H9 (cell line): ENCODE measurements at regions not wholly inside any gene's neighbourhood (a gene's known extent, or its start where the extent isn't known, plus 50 kb on each side); places are given as distances from the start of the nearest gene placed in this dataset.
A peak's percentile ranks its signal among the peaks of the same experiment; 100 is the strongest.

Source experiments
- DNase-seq: peaks from one replicate; pipeline ENCODE4 v3.0.0-alpha.2; 2017
- H2AFZ ChIP-seq: one replicate; pipeline ENCODE4 v1.6.1; 2013; ENCODE audit warnings: mild to moderate bottlenecking, low read length, control low read depth, moderate library complexity
- H2AK5ac ChIP-seq: 2 replicates; pipeline ENCODE4 v1.6.1; 2013; ENCODE audit warnings: low read length, control low read depth, mixed read lengths; ENCODE audit not compliant: insufficient read length
- H2BK120ac ChIP-seq: one replicate; pipeline ENCODE4 v1.6.1; 2013; ENCODE audit warnings: low read depth, mild to moderate bottlenecking, low read length, control low read depth, inconsistent platforms; ENCODE audit not compliant: poor library complexity, severe bottlenecking
- H2BK12ac ChIP-seq: 2 replicates; pipeline ENCODE4 v1.6.1; 2013; ENCODE audit warnings: low read length, control low read depth, mixed read lengths, low read depth; ENCODE audit not compliant: insufficient read length
- H2BK15ac ChIP-seq: 2 replicates; pipeline ENCODE4 v1.6.1; 2013; ENCODE audit warnings: low read depth, low read length, control low read depth
- H2BK20ac ChIP-seq: one replicate; pipeline ENCODE4 v1.6.1; 2013; ENCODE audit warnings: low read depth, mild to moderate bottlenecking, low read length, control low read depth, inconsistent platforms; ENCODE audit not compliant: poor library complexity, severe bottlenecking
- H2BK5ac ChIP-seq: 2 replicates; pipeline ENCODE4 v1.6.1; 2013; ENCODE audit warnings: low read length, control low read depth, mixed read lengths; ENCODE audit not compliant: insufficient read length
- H3K14ac ChIP-seq: 2 replicates; pipeline ENCODE4 v1.6.1; 2013; ENCODE audit warnings: low read length, control low read depth; ENCODE audit not compliant: insufficient read depth
- H3K18ac ChIP-seq: 2 replicates; pipeline ENCODE4 v1.6.1; 2013; ENCODE audit warnings: low read depth, mild to moderate bottlenecking, mixed read lengths, low read length, control low read depth; ENCODE audit not compliant: insufficient read length
- H3K23ac ChIP-seq: 2 replicates; pipeline ENCODE4 v1.6.1; 2013; ENCODE audit warnings: low read length, control low read depth, mixed read lengths, low read depth; ENCODE audit not compliant: insufficient read length
- H3K23me2 ChIP-seq: 2 replicates; pipeline ENCODE4 v1.6.1; 2013; ENCODE audit warnings: low read depth, mild to moderate bottlenecking, mixed read lengths, low read length, control low read depth; ENCODE audit not compliant: insufficient read length, poor library complexity, severe bottlenecking
- H3K27ac ChIP-seq: 2 replicates; pipeline ENCODE4 v1.5.1; 2013; ENCODE audit warnings: low read length, control low read depth, mixed read lengths, low read depth; ENCODE audit not compliant: insufficient read length
- H3K27me3 ChIP-seq: 2 replicates; pipeline ENCODE4 v1.6.1; 2013; ENCODE audit warnings: low read length, control low read depth, inconsistent platforms; ENCODE audit not compliant: insufficient read depth
- H3K4ac ChIP-seq: 2 replicates; pipeline ENCODE4 v1.6.1; 2013; ENCODE audit warnings: low read depth, mild to moderate bottlenecking, control low read depth, inconsistent platforms, low read length, moderate library complexity
- H3K4me1 ChIP-seq: 2 replicates; pipeline ENCODE4 v1.6.1; 2013; ENCODE audit warnings: low read length, control low read depth, inconsistent platforms; ENCODE audit not compliant: insufficient read depth
- H3K4me2 ChIP-seq: 2 replicates; pipeline ENCODE4 v1.6.1; 2013; ENCODE audit warnings: low read length, control low read depth, mixed read lengths; ENCODE audit not compliant: insufficient read length, insufficient read depth
- H3K56ac ChIP-seq: 2 replicates; pipeline ENCODE4 v1.6.1; 2013; ENCODE audit warnings: low read depth, mild to moderate bottlenecking, mixed read lengths, low read length, control low read depth; ENCODE audit not compliant: insufficient read length
- H3K79me1 ChIP-seq: 2 replicates; pipeline ENCODE4 v1.6.1; 2013; ENCODE audit warnings: low read depth, mild to moderate bottlenecking, moderate library complexity, low read length, control low read depth, inconsistent platforms; ENCODE audit not compliant: insufficient read depth, poor library complexity, severe bottlenecking
- H3K79me2 ChIP-seq: 2 replicates; pipeline ENCODE4 v1.6.1; 2013; ENCODE audit warnings: low read length, control low read depth, inconsistent platforms; ENCODE audit not compliant: insufficient read depth
- H3K9ac ChIP-seq: 2 replicates; pipeline ENCODE4 v1.6.1; 2013; ENCODE audit warnings: low read length, control low read depth, mixed read lengths; ENCODE audit not compliant: insufficient read length; ENCODE audit errors: extremely low read depth
- H3K9me3 ChIP-seq: one replicate; pipeline ENCODE4 v1.6.1; 2013; ENCODE audit warnings: low read depth, low read length, inconsistent platforms; ENCODE audit not compliant: control insufficient read depth
- H3T11ph ChIP-seq: one replicate; pipeline ENCODE4 v1.6.1; 2013; ENCODE audit warnings: mild to moderate bottlenecking, low read length, control low read depth, inconsistent platforms
- H4K20me1 ChIP-seq: one replicate; pipeline ENCODE4 v1.6.1; 2013; ENCODE audit not compliant: control insufficient read depth, insufficient read length, insufficient read depth
- H4K5ac ChIP-seq: 2 replicates; pipeline ENCODE4 v1.6.1; 2013; ENCODE audit warnings: low read depth, mild to moderate bottlenecking, mixed read lengths, low read length, control low read depth; ENCODE audit not compliant: insufficient read length
- H4K8ac ChIP-seq: replicated peaks from 2 replicates; pipeline ENCODE4 v1.6.1; 2013; ENCODE audit warnings: low read length, control low read depth, mixed read lengths, low read depth; ENCODE audit not compliant: insufficient read length
- H4K91ac ChIP-seq: 2 replicates; pipeline ENCODE4 v1.6.1; 2013; ENCODE audit warnings: low read depth, mild to moderate bottlenecking, moderate library complexity, mixed read lengths, low read length, control low read depth; ENCODE audit not compliant: insufficient read length
- H3K27ac Mint-ChIP-seq, 3 experiments: 2 replicates in 2 of 3; 3 replicates in 1 of 3; pipeline ENCODE4 v1.8.0; 2020 to 2021; ENCODE audit warnings: mixed read lengths in 3 of 3, mild to moderate bottlenecking in 1 of 3, moderate library complexity in 1 of 3
- H3K27me3 Mint-ChIP-seq: 2 replicates; pipeline ENCODE4 v1.8.0; 2021; ENCODE audit warnings: low read depth, mild to moderate bottlenecking, moderate library complexity, mixed read lengths
- H3K36me3 Mint-ChIP-seq, 3 experiments: 2 replicates in 2 of 3; 3 replicates in 1 of 3; pipeline ENCODE4 v1.8.0; 2020 to 2021; ENCODE audit warnings: low read depth in 3 of 3, mixed read lengths in 3 of 3; ENCODE audit not compliant: insufficient read depth in 1 of 3
- H3K4me1 Mint-ChIP-seq, 2 experiments: 2 replicates each; pipeline ENCODE4 v1.8.0; 2020; ENCODE audit warnings: mixed read lengths in 2 of 2
- H3K4me3 Mint-ChIP-seq, 2 experiments: 2 replicates in 1 of 2; 3 replicates in 1 of 2; pipeline ENCODE4 v1.8.0; 2020 to 2021; ENCODE audit warnings: mild to moderate bottlenecking in 2 of 2, mixed read lengths in 2 of 2, moderate library complexity in 1 of 2
- H3K9me3 Mint-ChIP-seq, 2 experiments: 2 replicates in 1 of 2; 3 replicates in 1 of 2; pipeline ENCODE4 v1.8.0; 2020; ENCODE audit warnings: mild to moderate bottlenecking in 2 of 2, mixed read lengths in 2 of 2, moderate library complexity in 1 of 2
- CTCF ChIP-seq: fragments of 200-600 bp; sonication (generic); conservative IDR thresholded peaks from 3 replicates; pipeline ENCODE4 v1.8.0; 2021; ENCODE audit warnings: antibody characterized with exemption, mild to moderate bottlenecking
- WGBS: extraction: QIAGEN DNeasy Blood & Tissue Kit; methylation state at CpG from one replicate; pipeline ENCODE4 v1.1.7; 2013; ENCODE audit warnings: missing lambda C conversion rate, low lambda C conversion rate, mixed read lengths; ENCODE audit not compliant: insufficient read length; ENCODE audit errors: extremely low coverage; 5-methylcytosine and 5-hydroxymethylcytosine counted together

- Histone ChIP-seq H2AFZ (no peak overlapping the region), H3K4me2 (no peak overlapping the region), H2BK120ac (no peak overlapping the region), H3K27me3 (no peaks in the 10 kb centered on the region), H2BK5ac (no peak overlapping the region), H3K14ac (no peak overlapping the region), H3K79me1 (no peaks in the 10 kb centered on the region), H3K56ac (no peak overlapping the region), H3K18ac (peak overlapping the region; percentile 13), H3K79me2 (no peaks in the 10 kb centered on the region), H3T11ph (no peak overlapping the region), H3K4me1 (no peaks in the 10 kb centered on the region), H2BK12ac (no peak overlapping the region), H3K9me3 (no peaks in the 10 kb centered on the region), H2BK15ac (no peak overlapping the region), H3K23me2 (no peaks in the 10 kb centered on the region), H3K4ac (no peak overlapping the region), H4K5ac (no peak overlapping the region), H4K8ac (no peak overlapping the region), H4K20me1 (no peaks in the 10 kb centered on the region), H3K23ac (no peak overlapping the region), H2BK20ac (no peak overlapping the region), H3K27ac (no peak overlapping the region), H4K91ac (no peak overlapping the region), H3K9ac (no peak overlapping the region), H2AK5ac (no peak overlapping the region)
- no peak for DNase-seq
- no CpG with 5 or more reads among the region's 22 CpGs for WGBS
- peaks cover 17% of the 10 kb centered on the region for H3K27me3 Mint-ChIP-seq
- no peak overlapping the region for H3K4me3 Mint-ChIP-seq
- no peak for TF ChIP-seq CTCF
- no peaks in the 10 kb centered on the region for H3K36me3 Mint-ChIP-seq
- no peak overlapping the region for H3K27ac Mint-ChIP-seq
- H3K4me1 Mint-ChIP-seq = peaks cover 0 to 5% of the 10 kb centered on the region in 2 experiments; a peak in 1 of 4 replicates
- H3K9me3 Mint-ChIP-seq = no peaks in the 10 kb centered on the region
Measured at GRCh38 chr22:48881326-48881980, 946.2 kb downstream of the BRD1 start.
